GM23248 (cell line): ENCODE measurements at regions not wholly inside any gene's neighbourhood (a gene's known extent, or its start where the extent isn't known, plus 50 kb on each side); places are given as distances from the start of the nearest gene placed in this dataset.
A peak's percentile ranks its signal among the peaks of the same experiment; 100 is the strongest.

Source experiments
- DNase-seq: peaks from one replicate; pipeline ENCODE4 v3.0.0-alpha.2; 2015
- H2AFZ ChIP-seq: fragments of 200-600 bp; sonication (generic); 2 replicates; pipeline ENCODE4 v1.6.1; 2016; ENCODE audit warnings: antibody characterized with exemption
- H3F3A ChIP-seq: fragments of 200-600 bp; sonication (generic); 2 replicates; pipeline ENCODE4 v1.6.1; 2016; ENCODE audit warnings: mild to moderate bottlenecking, antibody characterized with exemption, mixed run types; ENCODE audit not compliant: insufficient read depth
- H3K27ac ChIP-seq: fragments of 200-600 bp; sonication (generic); 2 replicates; pipeline ENCODE4 v1.5.1; 2016; ENCODE audit warnings: mild to moderate bottlenecking
- H3K27me3 ChIP-seq: fragments of 200-600 bp; sonication (generic); replicated peaks from 2 replicates; pipeline ENCODE4 v1.6.1; 2016; ENCODE audit warnings: mild to moderate bottlenecking; ENCODE audit not compliant: insufficient read depth
- H3K36me3 ChIP-seq: fragments of 200-600 bp; sonication (generic); 2 replicates; pipeline ENCODE4 v1.6.1; 2016; ENCODE audit warnings: low read depth, mild to moderate bottlenecking
- H3K4me1 ChIP-seq: fragments of 200-600 bp; sonication (generic); 2 replicates; pipeline ENCODE4 v1.6.1; 2016; ENCODE audit warnings: mild to moderate bottlenecking; ENCODE audit not compliant: insufficient read depth
- H3K4me2 ChIP-seq: fragments of 200-600 bp; sonication (generic); one replicate; pipeline ENCODE4 v1.6.1; 2016; ENCODE audit warnings: mild to moderate bottlenecking; ENCODE audit not compliant: unreplicated experiment
- H3K4me3 ChIP-seq: fragments of 200-600 bp; sonication (generic); 2 replicates; pipeline ENCODE4 v1.5.1; 2016; ENCODE audit warnings: mild to moderate bottlenecking
- H3K79me2 ChIP-seq: fragments of 200-600 bp; sonication (generic); 2 replicates; pipeline ENCODE4 v1.6.1; 2016; ENCODE audit warnings: mild to moderate bottlenecking; ENCODE audit not compliant: insufficient read depth
- H3K9ac ChIP-seq: fragments of 200-600 bp; sonication (generic); 2 replicates; pipeline ENCODE4 v1.6.1; 2016; ENCODE audit warnings: mild to moderate bottlenecking
- H3K9me2 ChIP-seq: fragments of 200-600 bp; sonication (generic); 2 replicates; pipeline ENCODE4 v1.6.1; 2016; ENCODE audit warnings: mixed run types, mild to moderate bottlenecking, moderate library complexity; ENCODE audit not compliant: insufficient read depth
- H3K9me3 ChIP-seq: fragments of 200-600 bp; sonication (generic); one replicate; pipeline ENCODE4 v1.6.1; 2017; ENCODE audit warnings: low read depth
- H4K20me1 ChIP-seq: fragments of 200-600 bp; sonication (generic); 2 replicates; pipeline ENCODE4 v1.6.0; 2016; ENCODE audit not compliant: insufficient read depth
- EZH2 ChIP-seq: fragments of 200-600 bp; sonication (generic); IDR thresholded peaks from 2 replicates; pipeline ENCODE4 v1.6.1; 2018; ENCODE audit warnings: antibody characterized with exemption, mild to moderate bottlenecking; ENCODE audit not compliant: insufficient read depth, poor library complexity, severe bottlenecking
- EZH2phosphoT487 ChIP-seq: fragments of 200-600 bp; sonication (generic); IDR thresholded peaks from 2 replicates; pipeline ENCODE4 v1.6.1; 2018; ENCODE audit warnings: antibody characterized with exemption, moderate library complexity, mild to moderate bottlenecking, low read depth; ENCODE audit not compliant: insufficient read depth
- WGBS, 2 experiments: methylation state at CpG; one replicate each; pipeline ENCODE4 v1.1.6; 2015 to 2017; ENCODE audit warnings: low lambda C conversion rate in 2 of 2, low coverage in 1 of 2; ENCODE audit errors: missing lambda C conversion rate in 2 of 2; 5-methylcytosine and 5-hydroxymethylcytosine counted together
- in situ Hi-C: fragments of 300-500 bp; cut with MboI; formaldehyde crosslinking; loops from 2 replicates; pipeline ENCODE4 v1.15.0; 2020

GRCh38 chr9:88045686-88046085, 71.4 kb upstream of the CDK20 start:
- H3K4me1 ChIP-seq: no peaks in the 10 kb centered on the region
- H3K27me3 ChIP-seq: no peaks in the 10 kb centered on the region
- no peak overlapping the region for H3K27ac ChIP-seq
- H3K9ac ChIP-seq: no peak overlapping the region
- no peak for DNase-seq
- H3K9me3 ChIP-seq: no peaks in the 10 kb centered on the region
- in situ Hi-C loops: loop anchor here (10.0 kb wide), 1 partner anchor 371 kb away; no protein-coding TSS in a partner anchor
- H3K9me2 ChIP-seq: no peaks in the 10 kb centered on the region
- H3F3A ChIP-seq: no peaks in the 10 kb centered on the region
- H4K20me1 ChIP-seq: no peaks in the 10 kb centered on the region
- no peak for TF ChIP-seq EZH2phosphoT487
- TF ChIP-seq EZH2: no peak
- no peak overlapping the region for H2AFZ ChIP-seq
- WGBS, 2 experiments: 42 to 49% methylated on average over 3 of the region's 3 CpGs
- H3K79me2 ChIP-seq: no peaks in the 10 kb centered on the region
- no peaks in the 10 kb centered on the region for H3K36me3 ChIP-seq
- H3K4me3 ChIP-seq: no peak overlapping the region
- H3K4me2 ChIP-seq: no peak overlapping the region

GRCh38 chr9:88044200-88044599, 69.9 kb upstream of the CDK20 start:
- H2AFZ ChIP-seq: no peak overlapping the region
- H3K27ac ChIP-seq: no peak overlapping the region
- no peaks in the 10 kb centered on the region for H3F3A ChIP-seq
- no peaks in the 10 kb centered on the region for H3K4me1 ChIP-seq
- no peaks in the 10 kb centered on the region for H3K36me3 ChIP-seq
- 38 to 54% methylated on average over 3 of the region's 3 CpGs for WGBS, 2 experiments
- DNase-seq: no peak
- no peak overlapping the region for H3K9ac ChIP-seq
- H3K4me2 ChIP-seq: no peak overlapping the region
- TF ChIP-seq EZH2phosphoT487 (no peak), EZH2 (no peak)
- H3K4me3 ChIP-seq: no peak overlapping the region
- H3K9me3 ChIP-seq: no peaks in the 10 kb centered on the region
- no peaks in the 10 kb centered on the region for H4K20me1 ChIP-seq
- in situ Hi-C loops: loop anchor here (10.0 kb wide), 1 partner anchor 369 kb away; no protein-coding TSS in a partner anchor
- H3K79me2 ChIP-seq: no peaks in the 10 kb centered on the region
- H3K9me2 ChIP-seq: no peaks in the 10 kb centered on the region
- H3K27me3 ChIP-seq: no peaks in the 10 kb centered on the region

- Histone ChIP-seq H3K4me3 (no peak overlapping the region), H3K4me2 (no peak overlapping the region), H3K9ac (no peak overlapping the region), H3K79me2 (no peaks in the 10 kb centered on the region), H3K27ac (no peak overlapping the region), H3K9me2 (no peaks in the 10 kb centered on the region), H2AFZ (no peak overlapping the region), H4K20me1 (no peaks in the 10 kb centered on the region), H3K4me1 (no peaks in the 10 kb centered on the region), H3F3A (no peaks in the 10 kb centered on the region), H3K9me3 (no peaks in the 10 kb centered on the region), H3K36me3 (no peaks in the 10 kb centered on the region), H3K27me3 (no peaks in the 10 kb centered on the region)
- 30 to 44% methylated on average over 3 of the region's 3 CpGs for WGBS, 2 experiments
- DNase-seq: no peak
- TF ChIP-seq EZH2 (no peak), EZH2phosphoT487 (no peak)
- in situ Hi-C loops: loop anchor here (10.0 kb wide), 1 partner anchor 369 kb away; no protein-coding TSS in a partner anchor
These were observed 69.3 kb upstream of the CDK20 start for GRCh38 chr9:88043647-88044046.

- Histone ChIP-seq H3K9ac (no peak overlapping the region), H2AFZ (no peak overlapping the region), H3K4me3 (no peak overlapping the region), H3K9me3 (no peaks in the 10 kb centered on the region), H3K27me3 (no peaks in the 10 kb centered on the region), H3K36me3 (no peaks in the 10 kb centered on the region), H3F3A (no peaks in the 10 kb centered on the region), H4K20me1 (no peaks in the 10 kb centered on the region), H3K27ac (no peak overlapping the region), H3K79me2 (no peaks in the 10 kb centered on the region), H3K4me1 (no peaks in the 10 kb centered on the region), H3K9me2 (no peaks in the 10 kb centered on the region), H3K4me2 (no peak overlapping the region)
- peak; percentile 48 for DNase-seq
- in situ Hi-C loops: loop anchor here (10.0 kb wide), 1 partner anchor 367 kb away; no protein-coding TSS in a partner anchor
- 80 to 88% methylated on average over 1 of the region's 1 CpG for WGBS, 2 experiments
- no peak for TF ChIP-seq EZH2phosphoT487
- no peak for TF ChIP-seq EZH2
These were observed 67.1 kb upstream of the CDK20 start for GRCh38 chr9:88041447-88041846.

- no peak overlapping the region for H3K9ac ChIP-seq
- DNase-seq: no peak
- TF ChIP-seq EZH2 (no peak), EZH2phosphoT487 (no peak)
- H3K4me2 ChIP-seq: no peak overlapping the region
- H2AFZ ChIP-seq: no peak overlapping the region
- H3K4me1 ChIP-seq: 0 out of 2 replicates have a peak, but pooled peaks cover 5% of the 10 kb centered on the region
- H3K79me2 ChIP-seq: no peaks in the 10 kb centered on the region
- no peaks in the 10 kb centered on the region for H3K36me3 ChIP-seq
- no peaks in the 10 kb centered on the region for H3F3A ChIP-seq
- H3K27ac ChIP-seq: no peak overlapping the region
- no peaks in the 10 kb centered on the region for H3K9me2 ChIP-seq
- H3K9me3 ChIP-seq: no peaks in the 10 kb centered on the region
- in situ Hi-C loops: no loop called here
- no peak overlapping the region for H3K4me3 ChIP-seq
- WGBS, 2 experiments: 51 to 61% methylated on average over 3 of the region's 3 CpGs
- no peaks in the 10 kb centered on the region for H3K27me3 ChIP-seq
- H4K20me1 ChIP-seq: no peaks in the 10 kb centered on the region
These were observed 63.0 kb upstream of the CDK20 start for GRCh38 chr9:88037285-88037845.
